Trophoblast cell (in vitro differentiated cells and primary cell): ENCODE measurements at regions not wholly inside any gene's neighbourhood (a gene's known extent, or its start where the extent isn't known, plus 50 kb on each side); places are given as distances from the start of the nearest gene placed in this dataset.

ENCODE experiments used
- DNase-seq, 2 donors: peaks; one replicate each; pipeline ENCODE4 v3.0.0-alpha.2; 2016
- H2AFZ ChIP-seq: 2 replicates; pipeline ENCODE4 v1.6.1; 2013; ENCODE audit warnings: low read length, moderate library complexity, mild to moderate bottlenecking; ENCODE audit not compliant: insufficient read depth, poor library complexity
- H2AK5ac ChIP-seq: 2 replicates; pipeline ENCODE4 v1.6.1; 2013; ENCODE audit warnings: mild to moderate bottlenecking, low read length
- H2BK120ac ChIP-seq: 2 replicates; pipeline ENCODE4 v1.6.1; 2013; ENCODE audit warnings: low read length, mild to moderate bottlenecking, moderate library complexity; ENCODE audit not compliant: insufficient read depth, poor library complexity
- H2BK12ac ChIP-seq: 2 replicates; pipeline ENCODE4 v1.6.1; 2013; ENCODE audit warnings: mild to moderate bottlenecking, low read length, moderate library complexity
- H2BK5ac ChIP-seq: 2 replicates; pipeline ENCODE4 v1.6.1; 2013; ENCODE audit warnings: low read length, low read depth, moderate library complexity, mild to moderate bottlenecking; ENCODE audit not compliant: poor library complexity
- H3K14ac ChIP-seq: 2 replicates; pipeline ENCODE4 v1.6.1; 2013; ENCODE audit warnings: mild to moderate bottlenecking, low read length
- H3K18ac ChIP-seq: 2 replicates; pipeline ENCODE4 v1.6.1; 2013; ENCODE audit warnings: mild to moderate bottlenecking, low read length
- H3K23ac ChIP-seq: 2 replicates; pipeline ENCODE4 v1.6.1; 2013; ENCODE audit warnings: low read length
- H3K27ac ChIP-seq: 2 replicates; pipeline ENCODE4 v1.5.1; 2013; ENCODE audit warnings: low read depth, mild to moderate bottlenecking, inconsistent platforms, low read length, moderate library complexity
- H3K27me3 ChIP-seq: 2 replicates; pipeline ENCODE4 v1.6.1; 2013; ENCODE audit warnings: inconsistent platforms, mild to moderate bottlenecking, low read length, moderate library complexity; ENCODE audit not compliant: insufficient read depth
- H3K36me3 ChIP-seq, 2 experiments: 1 replicate in 1 of 2; 2 replicates in 1 of 2; pipeline ENCODE4 v1.6.1; 2013; ENCODE audit warnings: low read length in 2 of 2, mild to moderate bottlenecking in 2 of 2, moderate library complexity in 1 of 2; ENCODE audit not compliant: insufficient read depth in 2 of 2, control insufficient read depth in 1 of 2
- H3K4ac ChIP-seq: 2 replicates; pipeline ENCODE4 v1.6.1; 2013; ENCODE audit warnings: low read depth, mild to moderate bottlenecking, low read length, moderate library complexity
- H3K4me1 ChIP-seq, 2 experiments: 1 replicate in 1 of 2; 2 replicates in 1 of 2; pipeline ENCODE4 v1.6.1; 2013; ENCODE audit warnings: low read length in 2 of 2, mild to moderate bottlenecking in 2 of 2, moderate library complexity in 1 of 2; ENCODE audit not compliant: insufficient read depth in 2 of 2, control insufficient read depth in 1 of 2
- H3K4me2 ChIP-seq: 2 replicates; pipeline ENCODE4 v1.6.1; 2013; ENCODE audit warnings: inconsistent platforms, mild to moderate bottlenecking, low read length, moderate library complexity
- H3K4me3 ChIP-seq: 2 replicates; pipeline ENCODE4 v1.5.1; 2013; ENCODE audit warnings: mild to moderate bottlenecking, low read depth, low read length, inconsistent platforms
- H3K79me1 ChIP-seq: one replicate; pipeline ENCODE4 v1.6.1; 2013; ENCODE audit warnings: low read length
- H3K79me2 ChIP-seq: 2 replicates; pipeline ENCODE4 v1.6.1; 2013; ENCODE audit warnings: low read length, mild to moderate bottlenecking; ENCODE audit not compliant: control insufficient read depth, insufficient read depth, poor library complexity
- H3K9ac ChIP-seq: 2 replicates; pipeline ENCODE4 v1.6.1; 2013; ENCODE audit warnings: mild to moderate bottlenecking, low read length
- H3K9me3 ChIP-seq: 2 replicates; pipeline ENCODE4 v1.6.1; 2013; ENCODE audit warnings: low read depth, mild to moderate bottlenecking, control low read depth, inconsistent platforms, low read length; ENCODE audit not compliant: insufficient read depth
- H4K12ac ChIP-seq: 2 replicates; pipeline ENCODE4 v1.6.1; 2013; ENCODE audit warnings: low read depth, mild to moderate bottlenecking, low read length, moderate library complexity
- H4K8ac ChIP-seq: 2 replicates; pipeline ENCODE4 v1.6.1; 2013; ENCODE audit warnings: low read depth, mild to moderate bottlenecking, low read length, moderate library complexity
- H4K91ac ChIP-seq: one replicate; pipeline ENCODE4 v1.6.1; 2013; ENCODE audit warnings: low read depth, mild to moderate bottlenecking, low read length, moderate library complexity
- WGBS: extraction: QIAGEN DNeasy Blood & Tissue Kit; methylation state at CpG from one replicate; pipeline ENCODE4 v1.1.7; 2013; ENCODE audit warnings: missing lambda C conversion rate; ENCODE audit not compliant: insufficient read length, insufficient coverage; ENCODE audit errors: extremely low coverage; 5-methylcytosine and 5-hydroxymethylcytosine counted together

DNA sequence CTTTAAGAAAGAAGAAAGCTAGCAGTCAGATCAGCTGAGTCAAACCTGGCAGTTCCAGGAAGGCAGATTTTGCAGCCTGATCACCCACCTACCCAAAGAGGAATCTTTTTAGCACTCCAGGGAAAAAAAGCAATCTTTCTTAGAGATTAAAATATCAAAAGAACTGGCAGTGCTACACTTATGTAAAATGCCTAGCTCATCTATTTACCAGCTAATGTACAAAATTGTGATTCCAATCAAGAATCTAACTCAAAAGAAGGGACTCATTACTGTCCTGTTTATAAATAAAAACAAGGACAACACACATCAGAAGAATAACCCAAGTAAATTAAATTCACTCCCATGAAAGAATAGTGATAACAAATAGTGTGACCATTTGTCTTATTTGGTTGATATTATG is 222.4 kb upstream of the ERCC4 start:
- Histone ChIP-seq H4K91ac (no peak overlapping the region), H3K4me2 (no peak overlapping the region), H3K14ac (no peak overlapping the region), H2BK120ac (no peak overlapping the region), H3K18ac (no peak overlapping the region), H3K36me3 (no peaks in the 10 kb centered on the region), H2AK5ac (no peak overlapping the region), H2BK12ac (no peak overlapping the region), H3K79me2 (no peaks in the 10 kb centered on the region), H2AFZ (no peak overlapping the region), H4K12ac (no peak overlapping the region), H2BK5ac (no peak overlapping the region), H3K4me3 (no peak overlapping the region), H3K4ac (no peak overlapping the region), H3K27ac (no peak overlapping the region), H4K8ac (no peak overlapping the region), H3K27me3 (no peaks in the 10 kb centered on the region), H3K9me3 (peaks cover 2% of the 10 kb centered on the region), H3K23ac (no peak overlapping the region), H3K79me1 (no peaks in the 10 kb centered on the region), H3K4me1 (no peaks in the 10 kb centered on the region), H3K9ac (no peak overlapping the region)
- no peak for DNase-seq

GRCh38 chr16:13702614-13703013 is 217.3 kb upstream of the ERCC4 start:
- Histone ChIP-seq H3K23ac (no peak overlapping the region), H3K27me3 (no peaks in the 10 kb centered on the region), H3K79me2 (no peaks in the 10 kb centered on the region), H4K8ac (no peak overlapping the region), H3K27ac (no peak overlapping the region), H3K9me3 (no peaks in the 10 kb centered on the region), H2BK12ac (no peak overlapping the region), H3K18ac (no peak overlapping the region), H2AK5ac (no peak overlapping the region), H3K4ac (no peak overlapping the region), H2BK5ac (no peak overlapping the region), H3K36me3 (no peaks in the 10 kb centered on the region), H3K9ac (no peak overlapping the region), H3K4me1 (no peaks in the 10 kb centered on the region), H2BK120ac (no peak overlapping the region), H3K4me3 (no peak overlapping the region), H3K79me1 (no peaks in the 10 kb centered on the region), H4K12ac (no peak overlapping the region), H4K91ac (no peak overlapping the region), H2AFZ (no peak overlapping the region), H3K4me2 (no peak overlapping the region), H3K14ac (no peak overlapping the region)
- WGBS, result no CpG with 5 or more reads among the region's 4 CpGs
- DNase-seq, result no peak

DNA sequence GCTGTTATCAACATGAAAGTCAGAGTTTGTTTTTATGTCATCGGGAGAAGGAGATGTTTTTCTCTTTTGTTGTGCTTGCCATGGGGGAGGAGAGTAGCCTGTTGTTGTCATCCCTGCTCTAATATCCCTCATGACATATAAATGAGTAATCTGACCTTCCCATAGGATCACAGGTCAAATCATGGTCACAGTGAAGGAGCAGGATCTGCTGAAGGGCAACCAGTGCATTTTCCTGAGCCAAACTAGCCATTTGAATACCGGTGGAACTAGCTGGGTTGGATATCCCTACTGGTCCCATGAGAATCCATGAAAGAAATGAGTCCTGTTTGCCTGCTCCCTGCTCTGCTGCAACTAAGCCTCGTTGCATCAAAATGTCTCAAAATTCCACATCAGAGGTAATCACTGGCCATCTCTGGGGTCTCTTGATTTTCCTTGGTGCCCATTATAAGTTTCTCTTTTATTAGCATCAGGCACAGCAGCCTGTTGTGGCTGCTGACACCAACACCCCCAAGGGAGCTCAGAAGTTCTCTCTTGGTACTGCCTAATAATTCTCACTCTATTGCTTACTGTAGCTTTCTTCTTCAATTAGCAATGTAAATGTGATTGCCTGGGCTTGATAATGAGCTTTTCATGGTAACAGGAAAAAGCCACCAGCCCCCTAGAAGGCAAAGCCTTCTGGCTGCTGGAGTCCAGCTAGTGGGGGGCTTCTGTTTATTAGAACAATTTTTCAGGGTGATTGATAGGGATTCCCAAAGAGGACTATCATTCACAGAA is 211.4 kb upstream of the ERCC4 start:
- no CpG with 5 or more reads among the region's 3 CpGs for WGBS
- no peaks in the 10 kb centered on the region for H3K9me3 ChIP-seq

GRCh38 chr16:13718748-13719147 is 201.2 kb upstream of the ERCC4 start:
- Histone ChIP-seq H4K12ac (no peak overlapping the region), H4K8ac (no peak overlapping the region), H2AFZ (no peak overlapping the region), H3K14ac (no peak overlapping the region), H3K23ac (no peak overlapping the region), H2AK5ac (no peak overlapping the region), H3K4ac (no peak overlapping the region), H3K9me3 (no peaks in the 10 kb centered on the region), H3K79me2 (no peaks in the 10 kb centered on the region), H2BK120ac (no peak overlapping the region), H3K27ac (no peak overlapping the region), H3K36me3 (no peaks in the 10 kb centered on the region), H3K27me3 (no peaks in the 10 kb centered on the region), H3K79me1 (no peaks in the 10 kb centered on the region), H3K9ac (no peak overlapping the region), H3K18ac (no peak overlapping the region), H2BK5ac (no peak overlapping the region), H4K91ac (no peak overlapping the region), H3K4me3 (no peak overlapping the region), H3K4me1 (no peaks in the 10 kb centered on the region), H3K4me2 (no peak overlapping the region), H2BK12ac (no peak overlapping the region)
- no CpG with 5 or more reads among the region's 7 CpGs for WGBS
- DNase-seq, result no peak

More for the DNA sequence above, 211.4 kb upstream of the ERCC4 start:
- Histone ChIP-seq H3K27me3 (no peaks in the 10 kb centered on the region), H4K8ac (no peak overlapping the region), H2BK5ac (no peak overlapping the region), H4K12ac (no peak overlapping the region), H3K23ac (no peak overlapping the region), H2AK5ac (no peak overlapping the region), H3K4ac (no peak overlapping the region), H4K91ac (no peak overlapping the region), H3K27ac (no peak overlapping the region), H3K36me3 (no peaks in the 10 kb centered on the region), H2AFZ (no peak overlapping the region), H3K9ac (no peak overlapping the region), H3K4me1 (no peaks in the 10 kb centered on the region), H3K79me2 (no peaks in the 10 kb centered on the region), H2BK120ac (no peak overlapping the region), H3K4me2 (no peak overlapping the region), H3K4me3 (no peak overlapping the region), H3K18ac (no peak overlapping the region), H2BK12ac (no peak overlapping the region), H3K79me1 (no peaks in the 10 kb centered on the region), H3K14ac (no peak overlapping the region)
- DNase-seq, result no peak
